ENCODE measurements at regions not wholly inside any gene's neighbourhood (a gene's known extent, or its start where the extent isn't known, plus 50 kb on each side); places are given as distances from the start of the nearest gene placed in this dataset.

DNA sequence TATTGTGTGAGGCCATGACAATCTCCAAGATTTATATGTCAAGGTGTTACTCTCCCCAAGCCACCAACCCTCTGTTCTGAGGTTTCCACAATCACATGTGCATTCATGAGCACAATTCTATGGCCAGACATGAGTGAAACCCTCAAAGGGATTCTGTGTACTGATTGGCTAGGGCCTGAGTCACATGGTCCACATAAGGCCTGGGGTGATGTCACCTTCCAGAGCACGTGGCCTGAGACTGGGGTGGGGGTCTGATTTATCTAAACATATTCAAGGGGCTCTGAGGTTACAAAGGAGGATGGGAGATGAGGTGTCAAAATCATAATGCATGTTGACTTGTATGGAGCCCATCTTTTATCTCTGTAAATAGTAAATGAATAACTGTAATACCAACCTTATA, 1369.9 kb upstream of the TMEM132C start:
- Histone ChIP-seq H3K27ac (ENCODE audit: insufficient read length, low read depth, low read length) (no peak overlapping the region), H3K4me2 (ENCODE audit: insufficient read depth, insufficient read length, low read length) (no peak overlapping the region), H3K56ac (ENCODE audit: insufficient read length, low read depth, low read length) (no peak overlapping the region), H3K18ac (ENCODE audit: insufficient read length, low read depth, low read length) (no peak overlapping the region), H3K4ac (ENCODE audit: low read depth, low read length) (no peak overlapping the region), H2BK20ac (ENCODE audit: low read depth, low read length, poor library complexity, severe bottlenecking) (no peak overlapping the region), H3K4me1 (ENCODE audit: insufficient read depth, low read length) (peaks cover 3% of the 10 kb centered on the region; the same call in 1 of the 2 replicates), H3K9ac (ENCODE audit: extremely low read depth, insufficient read length, low read length) (no peak overlapping the region), H4K91ac (ENCODE audit: insufficient read length, low read depth, low read length) (no peak overlapping the region), H2BK15ac (ENCODE audit: low read depth, low read length) (no peak overlapping the region), H3K9me3 (ENCODE audit: control insufficient read depth, low read depth, low read length) (no peaks in the 10 kb centered on the region), H3K23me2 (ENCODE audit: insufficient read length, low read depth, low read length, poor library complexity, severe bottlenecking) (no peaks in the 10 kb centered on the region), H4K8ac (replicated peaks; ENCODE audit: insufficient read length, low read depth, low read length) (no peak overlapping the region), H3T11ph (ENCODE audit: low read length) (no peak overlapping the region), H2BK120ac (ENCODE audit: low read depth, low read length, poor library complexity, severe bottlenecking) (no peak overlapping the region), H3K79me1 (ENCODE audit: insufficient read depth, low read depth, low read length, poor library complexity, severe bottlenecking) (no peaks in the 10 kb centered on the region), H3K27me3 (ENCODE audit: insufficient read depth, low read length) (no peaks in the 10 kb centered on the region), H2AFZ (ENCODE audit: low read length) (no peak overlapping the region), H2BK5ac (ENCODE audit: insufficient read length, low read length) (no peak overlapping the region), H2AK5ac (ENCODE audit: insufficient read length, low read length) (no peak overlapping the region), H4K20me1 (ENCODE audit: control insufficient read depth, insufficient read depth, insufficient read length) (no peaks in the 10 kb centered on the region), H3K23ac (ENCODE audit: insufficient read length, low read depth, low read length) (no peak overlapping the region), H2BK12ac (ENCODE audit: insufficient read length, low read depth, low read length) (no peak overlapping the region), H3K79me2 (ENCODE audit: insufficient read depth, low read length) (no peaks in the 10 kb centered on the region), H4K5ac (ENCODE audit: insufficient read length, low read depth, low read length) (no peak overlapping the region), H3K14ac (ENCODE audit: insufficient read depth, low read length) (no peak overlapping the region)
- H3K9me3 Mint-ChIP-seq: no peaks in the 10 kb centered on the region
- no CpG with 5 or more reads among the region's 1 CpG for WGBS (ENCODE audit: extremely low coverage, insufficient read length, low lambda C conversion rate)
- H3K27me3 Mint-ChIP-seq (ENCODE audit: low read depth): peaks cover 15% of the 10 kb centered on the region
- TF ChIP-seq, protein P1, sequence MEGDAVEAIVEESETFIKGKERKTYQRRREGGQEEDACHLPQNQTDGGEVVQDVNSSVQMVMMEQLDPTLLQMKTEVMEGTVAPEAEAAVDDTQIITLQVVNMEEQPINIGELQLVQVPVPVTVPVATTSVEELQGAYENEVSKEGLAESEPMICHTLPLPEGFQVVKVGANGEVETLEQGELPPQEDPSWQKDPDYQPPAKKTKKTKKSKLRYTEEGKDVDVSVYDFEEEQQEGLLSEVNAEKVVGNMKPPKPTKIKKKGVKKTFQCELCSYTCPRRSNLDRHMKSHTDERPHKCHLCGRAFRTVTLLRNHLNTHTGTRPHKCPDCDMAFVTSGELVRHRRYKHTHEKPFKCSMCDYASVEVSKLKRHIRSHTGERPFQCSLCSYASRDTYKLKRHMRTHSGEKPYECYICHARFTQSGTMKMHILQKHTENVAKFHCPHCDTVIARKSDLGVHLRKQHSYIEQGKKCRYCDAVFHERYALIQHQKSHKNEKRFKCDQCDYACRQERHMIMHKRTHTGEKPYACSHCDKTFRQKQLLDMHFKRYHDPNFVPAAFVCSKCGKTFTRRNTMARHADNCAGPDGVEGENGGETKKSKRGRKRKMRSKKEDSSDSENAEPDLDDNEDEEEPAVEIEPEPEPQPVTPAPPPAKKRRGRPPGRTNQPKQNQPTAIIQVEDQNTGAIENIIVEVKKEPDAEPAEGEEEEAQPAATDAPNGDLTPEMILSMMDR (conservative IDR thresholded peaks at IDR 0.05): no peak
- no peak for DNase-seq
- 0 out of 7 replicates have a peak overlapping the region, but pooled peaks of 1 of the 3 experiments have one; percentile 34 for H3K27ac Mint-ChIP-seq
- H3K36me3 Mint-ChIP-seq (ENCODE audit: insufficient read depth in 1 of 3, low read depth in 3 of 3): no peaks in the 10 kb centered on the region
- no peak overlapping the region for H3K4me3 Mint-ChIP-seq
- H3K4me1 Mint-ChIP-seq: peaks cover 16 to 18% of the 10 kb centered on the region in 2 experiments

Measured in H9 (cell line).